ENCODE measurements at regions not wholly inside any gene's neighbourhood (a gene's known extent, or its start where the extent isn't known, plus 50 kb on each side); places are given as distances from the start of the nearest gene placed in this dataset.

DNA sequence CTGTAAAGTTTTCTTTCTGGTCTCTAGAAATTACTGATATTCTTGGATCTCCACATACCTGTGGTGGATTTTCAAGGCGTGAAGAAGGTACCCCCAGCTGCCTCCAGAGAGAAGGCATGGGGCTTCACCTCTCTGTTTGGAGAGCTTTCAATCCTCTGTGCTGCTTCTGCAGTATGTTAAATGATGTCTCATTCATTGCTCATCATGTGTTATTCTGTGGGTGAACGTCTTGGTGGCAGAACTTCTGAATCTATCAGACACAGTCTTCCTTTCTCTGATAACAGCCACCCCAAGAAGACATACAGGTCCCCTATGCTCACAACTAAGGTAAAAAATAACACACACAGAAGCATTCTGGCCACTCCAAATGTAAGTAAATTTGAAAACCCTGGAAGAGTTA, 221.3 kb upstream of the TMEM260 start:
- no peaks in the 10 kb centered on the region for H3K79me2 ChIP-seq (ENCODE audit: insufficient read depth, low read length)
- no peak for ATAC-seq
- no peak overlapping the region for H3K4me3 ChIP-seq (replicated peaks in 1 of 2; ENCODE audit: low read depth in 1 of 2, low read length in 2 of 2)
- no peak for DNase-seq (ENCODE audit: low read depth, low spot score)
- intact Hi-C loops (cut with micrococcal nuclease), result no loop called here
- H3K9ac ChIP-seq (ENCODE audit: low read length), result no peak overlapping the region
- POLR2A ChIA-PET, result no interaction called here
- H3K36me3 ChIP-seq (ENCODE audit: control insufficient read depth in 1 of 2, insufficient read depth in 2 of 2, low read length in 2 of 2), result no peaks in the 10 kb centered on the region
- no peaks in the 10 kb centered on the region for H3K9me2 ChIP-seq (ENCODE audit: insufficient read depth)
- TF ChIP-seq CEBPB (IDR thresholded peaks at IDR 0.05; ENCODE audit: low read depth) (no peak), FOSL1 (IDR thresholded peaks at IDR 0.05; ENCODE audit: low read depth) (no peak), POLR2AphosphoS5 (IDR thresholded peaks at IDR 0.05; ENCODE audit: low read depth, low read length) (no peak), YY1 (IDR thresholded peaks at IDR 0.05; ENCODE audit: extremely low read depth, insufficient replicate concordance, low read depth, low read length) (no peak), ZFX (IDR thresholded peaks at IDR 0.05) (no peak)
- TF ChIP-seq, protein P1, sequence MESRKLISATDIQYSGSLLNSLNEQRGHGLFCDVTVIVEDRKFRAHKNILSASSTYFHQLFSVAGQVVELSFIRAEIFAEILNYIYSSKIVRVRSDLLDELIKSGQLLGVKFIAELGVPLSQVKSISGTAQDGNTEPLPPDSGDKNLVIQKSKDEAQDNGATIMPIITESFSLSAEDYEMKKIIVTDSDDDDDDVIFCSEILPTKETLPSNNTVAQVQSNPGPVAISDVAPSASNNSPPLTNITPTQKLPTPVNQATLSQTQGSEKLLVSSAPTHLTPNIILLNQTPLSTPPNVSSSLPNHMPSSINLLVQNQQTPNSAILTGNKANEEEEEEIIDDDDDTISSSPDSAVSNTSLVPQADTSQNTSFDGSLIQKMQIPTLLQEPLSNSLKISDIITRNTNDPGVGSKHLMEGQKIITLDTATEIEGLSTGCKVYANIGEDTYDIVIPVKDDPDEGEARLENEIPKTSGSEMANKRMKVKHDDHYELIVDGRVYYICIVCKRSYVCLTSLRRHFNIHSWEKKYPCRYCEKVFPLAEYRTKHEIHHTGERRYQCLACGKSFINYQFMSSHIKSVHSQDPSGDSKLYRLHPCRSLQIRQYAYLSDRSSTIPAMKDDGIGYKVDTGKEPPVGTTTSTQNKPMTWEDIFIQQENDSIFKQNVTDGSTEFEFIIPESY (IDR thresholded peaks at IDR 0.05; ENCODE audit: extremely low read depth, insufficient replicate concordance, low read length), result no peak
- H3K4me2 ChIP-seq (ENCODE audit: low read length), result no peak overlapping the region
- H3K4me1 ChIP-seq (ENCODE audit: control insufficient read depth in 1 of 2, insufficient read depth in 2 of 2, low read length in 2 of 2), result no peaks in the 10 kb centered on the region
- no peaks in the 10 kb centered on the region for H3K9me3 ChIP-seq (ENCODE audit: control insufficient read depth in 1 of 2, insufficient read depth in 1 of 2, low read depth in 1 of 2, low read length in 2 of 2)
- BruUV-seq (replicated peaks), result no TSS peak
- H3K27me3 ChIP-seq (ENCODE audit: insufficient read depth, low read length), result peaks cover 26% of the 10 kb centered on the region
- no peak overlapping the region for H3K27ac ChIP-seq (ENCODE audit: low read depth, low read length)
- H4K20me1 ChIP-seq (ENCODE audit: insufficient read depth), result no peaks in the 10 kb centered on the region
- RAD21 ChIA-PET (ENCODE audit: low non-redundant PET in 1 of 2, low total read pairs in 2 of 2, uncharacterized antibody in 2 of 2, unreplicated experiment in 2 of 2), result no interaction called here
- CTCF ChIA-PET, result interaction anchor here (1.0 kb wide), 1 partner anchor 18 kb away, joined by 3 read pairs; no protein-coding TSS in a partner anchor
- H2AFZ ChIP-seq (ENCODE audit: low read depth, low read length, poor library complexity, severe bottlenecking), result no peak overlapping the region

GRCh38 chr14:56358851-56359614, 220.6 kb upstream of the TMEM260 start:
- Histone ChIP-seq H3K79me2 (ENCODE audit: insufficient read depth, low read length) (no peaks in the 10 kb centered on the region), H3K4me3 (replicated peaks in 1 of 2; ENCODE audit: low read depth in 1 of 2, low read length in 2 of 2) (no peak overlapping the region), H3K9ac (ENCODE audit: low read length) (no peak overlapping the region), H3K36me3 (ENCODE audit: control insufficient read depth in 1 of 2, insufficient read depth in 2 of 2, low read length in 2 of 2) (no peaks in the 10 kb centered on the region), H3K9me2 (ENCODE audit: insufficient read depth) (no peaks in the 10 kb centered on the region), H3K9me3 (ENCODE audit: control insufficient read depth in 1 of 2, insufficient read depth in 1 of 2, low read depth in 1 of 2, low read length in 2 of 2) (no peaks in the 10 kb centered on the region), H3K27ac (ENCODE audit: low read depth, low read length) (no peak overlapping the region), H3K4me1 (ENCODE audit: control insufficient read depth in 1 of 2, insufficient read depth in 2 of 2, low read length in 2 of 2) (no peaks in the 10 kb centered on the region), H3K27me3 (ENCODE audit: insufficient read depth, low read length) (peaks cover 22% of the 10 kb centered on the region), H3K4me2 (ENCODE audit: low read length) (no peak overlapping the region), H4K20me1 (ENCODE audit: insufficient read depth) (no peaks in the 10 kb centered on the region), H2AFZ (ENCODE audit: low read depth, low read length, poor library complexity, severe bottlenecking) (no peak overlapping the region)
- RAD21 ChIA-PET (ENCODE audit: low non-redundant PET in 1 of 2, low total read pairs in 2 of 2, uncharacterized antibody in 2 of 2, unreplicated experiment in 2 of 2), result no interaction called here
- ATAC-seq (no peak), DNase-seq (ENCODE audit: low read depth, low spot score) (no peak)
- no TSS peak for BruUV-seq (replicated peaks)
- CTCF ChIA-PET, result no interaction called here
- POLR2A ChIA-PET, result no interaction called here
- intact Hi-C loops (cut with micrococcal nuclease), result no loop called here
- no peak for TF ChIP-seq SIN3A (IDR thresholded peaks at IDR 0.05; ENCODE audit: low read depth)
- no peak for TF ChIP-seq CEBPB (IDR thresholded peaks at IDR 0.05; ENCODE audit: low read depth)
- no peak for TF ChIP-seq TCF7L2 (IDR thresholded peaks at IDR 0.05; ENCODE audit: borderline replicate concordance, extremely low read depth, insufficient read depth, insufficient read length)
- TF ChIP-seq, protein P2, sequence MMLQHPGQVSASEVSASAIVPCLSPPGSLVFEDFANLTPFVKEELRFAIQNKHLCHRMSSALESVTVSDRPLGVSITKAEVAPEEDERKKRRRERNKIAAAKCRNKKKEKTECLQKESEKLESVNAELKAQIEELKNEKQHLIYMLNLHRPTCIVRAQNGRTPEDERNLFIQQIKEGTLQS (IDR thresholded peaks at IDR 0.05), result no peak
- no peak for TF ChIP-seq POLR2AphosphoS5 (IDR thresholded peaks at IDR 0.05; ENCODE audit: low read depth, low read length)
- no peak for TF ChIP-seq POLR2A (IDR thresholded peaks at IDR 0.05; ENCODE audit: borderline replicate concordance, extremely low read depth, insufficient read depth, insufficient read length)
- no peak for TF ChIP-seq ZFX (IDR thresholded peaks at IDR 0.05)
- TF ChIP-seq, protein P3, sequence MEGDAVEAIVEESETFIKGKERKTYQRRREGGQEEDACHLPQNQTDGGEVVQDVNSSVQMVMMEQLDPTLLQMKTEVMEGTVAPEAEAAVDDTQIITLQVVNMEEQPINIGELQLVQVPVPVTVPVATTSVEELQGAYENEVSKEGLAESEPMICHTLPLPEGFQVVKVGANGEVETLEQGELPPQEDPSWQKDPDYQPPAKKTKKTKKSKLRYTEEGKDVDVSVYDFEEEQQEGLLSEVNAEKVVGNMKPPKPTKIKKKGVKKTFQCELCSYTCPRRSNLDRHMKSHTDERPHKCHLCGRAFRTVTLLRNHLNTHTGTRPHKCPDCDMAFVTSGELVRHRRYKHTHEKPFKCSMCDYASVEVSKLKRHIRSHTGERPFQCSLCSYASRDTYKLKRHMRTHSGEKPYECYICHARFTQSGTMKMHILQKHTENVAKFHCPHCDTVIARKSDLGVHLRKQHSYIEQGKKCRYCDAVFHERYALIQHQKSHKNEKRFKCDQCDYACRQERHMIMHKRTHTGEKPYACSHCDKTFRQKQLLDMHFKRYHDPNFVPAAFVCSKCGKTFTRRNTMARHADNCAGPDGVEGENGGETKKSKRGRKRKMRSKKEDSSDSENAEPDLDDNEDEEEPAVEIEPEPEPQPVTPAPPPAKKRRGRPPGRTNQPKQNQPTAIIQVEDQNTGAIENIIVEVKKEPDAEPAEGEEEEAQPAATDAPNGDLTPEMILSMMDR (IDR thresholded peaks at IDR 0.05 in 2 of 3, conservative IDR thresholded peaks at IDR 0.05 in 1 of 3; ENCODE audit: borderline replicate concordance in 1 of 3, insufficient read depth in 1 of 3, low read depth in 2 of 3, low read length in 2 of 3), result no peak
- no peak for TF ChIP-seq SP1 (IDR thresholded peaks at IDR 0.05; ENCODE audit: low read depth)
- no peak for TF ChIP-seq EZH2 (IDR thresholded peaks at IDR 0.05)
- TF ChIP-seq MAX (IDR thresholded peaks at IDR 0.05), result no peak

Data from HCT116 (cell line).